DMS153 (cell line): ENCODE measurements at regions not wholly inside any gene's neighbourhood (a gene's known extent, or its start where the extent isn't known, plus 50 kb on each side); places are given as distances from the start of the nearest gene placed in this dataset.
A peak's percentile ranks its signal among the peaks of the same experiment; 100 is the strongest.
"Not testable (repeated sequence)": the region's sequence is repeated elsewhere in the genome, so short reads cannot be mapped to it uniquely, and the experiment has no call there.

Experiments
- DNase-seq: peaks from one replicate; lab custom pipeline; 2025; lab: John Stamatoyannopoulos, UW

DNA sequence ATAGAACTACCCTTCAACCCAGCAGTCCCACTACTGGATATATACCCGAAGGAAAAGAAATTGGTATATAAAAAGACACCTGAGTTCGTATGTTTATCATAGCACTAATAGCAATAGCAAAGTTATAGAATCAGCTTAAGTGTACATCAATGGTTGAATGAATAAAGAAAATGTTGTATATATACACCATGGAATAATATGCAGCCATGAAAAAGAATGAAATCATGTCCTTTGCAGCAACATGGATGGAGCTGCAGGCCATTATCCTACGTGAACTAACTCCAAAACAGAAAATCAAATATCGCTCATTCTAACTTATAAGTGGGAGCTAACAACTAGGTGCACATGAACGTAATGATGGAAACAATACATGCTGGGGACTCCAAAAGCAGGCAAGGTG is 143.5 kb upstream of the GK2 start:
- no peak for DNase-seq

DNA sequence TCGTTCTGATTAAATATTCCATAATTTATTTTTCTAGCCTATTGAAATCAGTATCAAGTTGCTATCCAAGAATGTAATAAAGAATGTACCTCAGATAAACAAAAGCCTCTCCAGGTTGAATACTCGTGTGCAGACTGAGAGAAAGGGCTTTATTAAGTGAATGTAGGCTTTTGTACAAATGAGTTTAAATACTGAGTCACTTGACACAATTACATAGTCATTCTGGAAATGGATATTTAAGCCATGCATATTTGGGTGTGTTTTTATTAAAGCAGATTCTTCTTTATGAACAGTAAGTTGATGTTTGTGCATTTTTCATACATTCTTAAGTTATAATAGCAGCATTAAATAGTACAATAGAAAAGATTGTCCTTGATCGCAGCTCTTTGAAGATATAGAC is 139.8 kb upstream of the GK2 start:
- DNase-seq: no peak

DNA sequence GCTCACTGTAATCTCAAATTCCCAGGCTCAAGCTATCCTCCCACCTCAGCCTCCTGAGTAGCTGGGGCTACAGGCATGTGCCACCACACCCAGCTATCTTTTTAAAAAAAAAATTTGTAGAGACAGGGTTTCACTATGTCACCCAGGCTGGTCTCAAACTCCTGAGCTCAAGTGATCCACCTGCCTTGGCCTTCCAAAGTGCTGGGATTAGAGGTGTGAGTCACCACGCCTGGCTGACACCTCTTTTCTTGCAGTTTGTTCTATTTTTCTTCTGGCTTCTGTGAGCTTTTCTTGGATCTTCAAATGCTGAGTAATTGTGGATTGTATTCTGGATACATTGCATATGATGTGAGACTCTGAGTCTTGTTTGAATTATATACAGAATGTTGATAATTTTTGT is 137.3 kb upstream of the GK2 start:
- not testable (repeated sequence) for DNase-seq

DNA sequence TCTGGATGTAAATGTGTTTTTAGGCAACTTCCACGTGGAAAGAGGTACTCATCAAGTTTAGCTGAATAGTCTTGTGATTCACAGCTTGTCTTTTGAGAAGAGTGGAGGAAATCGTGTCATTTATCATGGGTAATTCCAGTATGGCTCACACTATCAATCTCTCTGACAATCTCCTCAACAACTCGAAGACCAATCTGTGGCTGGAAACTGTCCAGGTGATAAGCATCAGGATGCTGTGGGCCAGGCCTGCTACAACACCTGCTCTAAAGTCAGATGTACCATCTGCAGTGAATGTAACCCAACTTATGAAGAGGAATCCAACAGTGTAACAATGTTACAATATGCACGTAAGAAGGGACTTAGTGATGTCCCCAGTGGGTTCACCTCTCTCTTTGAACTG is 132.1 kb upstream of the GK2 start:
- no peak for DNase-seq

GRCh38 chr4:79535516-79535915 is 127.5 kb upstream of the GK2 start:
- DNase-seq: no peak

DNA sequence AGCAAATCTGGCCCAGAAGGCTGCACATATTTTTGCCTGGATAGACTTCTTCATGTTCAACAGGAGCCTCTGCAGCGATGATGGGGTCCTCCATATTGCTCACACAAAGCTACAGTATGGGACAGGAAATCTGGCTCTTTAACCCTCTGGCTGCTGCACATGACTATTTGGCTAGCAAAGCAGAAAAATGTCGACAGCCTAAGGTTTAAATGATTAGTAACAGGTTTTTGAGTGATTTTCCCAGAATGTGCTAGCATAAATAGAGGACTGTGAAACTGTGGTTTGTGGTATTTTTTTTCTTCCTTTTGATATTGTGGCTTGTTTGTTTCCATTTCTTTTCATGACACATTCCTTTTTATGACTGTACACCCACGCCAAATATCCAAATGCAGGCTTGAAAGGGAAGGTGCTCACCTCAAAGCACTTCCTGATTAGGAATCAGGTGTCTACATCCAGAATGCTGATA is 120.2 kb upstream of the GK2 start:
- no peak for DNase-seq

DNA sequence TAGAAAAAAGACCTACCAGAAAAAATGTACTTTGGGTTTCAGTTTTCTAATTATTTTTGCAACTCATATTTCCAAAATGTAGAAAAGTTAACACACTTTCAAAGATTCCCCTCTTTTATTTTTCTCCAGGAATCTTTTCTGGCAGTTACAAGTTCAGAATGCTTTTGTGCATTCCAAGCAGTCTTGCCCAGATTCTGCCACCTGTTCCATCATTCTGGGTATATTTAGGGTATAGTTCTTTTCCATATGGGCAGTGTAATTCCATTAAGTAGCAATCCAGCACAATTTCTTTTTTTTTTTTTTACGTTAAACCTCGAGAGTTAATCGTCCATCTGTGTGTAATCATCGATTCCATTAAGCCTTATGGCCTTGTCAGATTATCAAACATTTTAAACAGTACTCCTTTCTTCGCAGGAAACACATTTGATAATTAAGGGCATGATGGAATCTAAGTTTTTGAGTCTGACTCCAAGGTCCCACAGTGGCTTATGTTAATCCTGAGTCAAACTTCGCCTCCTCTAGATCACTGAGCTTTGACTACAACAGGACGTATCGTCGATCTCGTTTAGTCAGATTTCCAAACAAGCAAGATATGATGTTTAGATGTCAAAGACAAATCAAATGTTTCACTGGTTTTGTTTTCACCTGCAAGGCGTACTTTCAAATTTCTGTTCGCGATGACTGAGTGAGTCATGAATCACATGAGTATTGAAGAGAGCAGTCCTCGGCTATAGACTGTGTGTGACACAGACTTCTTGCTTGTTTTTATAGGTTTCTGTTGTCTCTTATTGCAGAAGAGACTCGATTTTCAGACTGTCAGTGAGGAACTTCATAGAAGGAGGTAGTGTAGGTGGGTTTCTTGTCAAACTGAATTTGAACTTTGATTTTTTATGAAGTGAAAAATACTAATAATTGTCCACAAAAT is 118.9 kb upstream of the GK2 start:
- DNase-seq: no peak

- DNase-seq: no peak
Observed at GRCh38 chr4:79516114-79516513, 108.1 kb upstream of the GK2 start.

- no peak for DNase-seq
Observed at GRCh38 chr4:79514621-79515329, 106.7 kb upstream of the GK2 start.

DNA sequence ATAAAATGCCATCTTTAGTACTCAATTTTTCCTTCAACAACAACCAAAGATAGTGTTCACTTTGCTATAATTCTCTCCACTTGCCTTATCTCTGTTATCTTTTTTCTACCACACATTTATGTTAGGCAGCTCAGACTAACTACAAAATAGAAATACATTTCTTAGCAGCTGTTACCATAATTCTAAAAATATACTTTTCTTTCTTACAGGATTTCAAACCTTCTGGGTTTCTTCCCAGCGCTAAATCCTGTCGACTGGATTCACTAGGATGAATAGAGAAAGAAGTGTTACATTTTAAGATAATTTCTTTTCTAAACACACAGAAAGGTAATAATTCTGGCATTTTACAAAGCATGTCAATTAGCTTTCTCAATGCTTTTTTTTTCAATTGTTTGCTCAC is 105.5 kb upstream of the GK2 start:
- no peak for DNase-seq

DNA sequence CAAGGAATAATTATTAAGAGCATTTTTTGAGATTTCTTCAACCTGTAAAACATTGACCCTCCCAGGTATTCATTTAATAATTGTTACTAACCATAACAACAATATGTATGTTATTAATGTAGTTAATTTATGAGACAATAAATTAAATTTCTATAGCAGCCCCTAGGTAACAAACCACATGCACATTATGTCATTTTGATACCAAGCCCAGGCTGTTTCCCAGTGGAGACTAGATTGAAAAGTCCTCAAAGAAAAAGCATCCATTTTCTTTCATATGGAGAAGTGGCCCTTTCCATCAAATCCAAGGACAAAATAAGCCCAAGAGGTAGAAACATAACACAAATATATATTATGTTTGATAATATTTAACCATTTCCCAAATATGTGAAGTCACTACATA is 104.3 kb upstream of the GK2 start:
- no peak for DNase-seq

DNA sequence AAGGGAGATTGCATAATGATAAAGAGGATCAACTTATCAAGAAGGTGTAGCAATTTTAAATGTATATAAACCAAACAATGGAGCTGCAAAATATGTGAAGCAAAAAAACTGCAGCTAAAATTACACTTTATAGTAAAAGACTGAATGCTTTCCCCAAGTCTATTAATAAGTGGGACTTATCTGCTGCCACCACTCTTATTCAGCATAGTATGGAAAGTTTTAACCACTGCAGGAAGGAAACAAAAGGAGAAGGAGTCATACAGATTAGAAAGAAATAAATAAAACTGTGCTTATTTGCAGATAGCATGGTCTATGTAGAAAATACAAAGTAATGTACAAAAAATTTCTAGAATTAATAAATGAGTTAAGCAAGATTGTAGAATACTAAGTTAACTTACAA is 94.1 kb upstream of the GK2 start:
- no peak for DNase-seq

GRCh38 chr4:79498282-79498681 is 90.3 kb upstream of the GK2 start:
- no peak for DNase-seq

- DNase-seq: no peak
Observed at GRCh38 chr4:79497001-79497400, 89.0 kb upstream of the GK2 start.

GRCh38 chr4:79495447-79495846 is 87.4 kb upstream of the GK2 start:
- DNase-seq: no peak

- no peak for DNase-seq
Observed at GRCh38 chr4:79492148-79492547, 84.1 kb upstream of the GK2 start.

GRCh38 chr4:79489506-79489905 is 81.5 kb upstream of the GK2 start:
- DNase-seq: no peak

DNA sequence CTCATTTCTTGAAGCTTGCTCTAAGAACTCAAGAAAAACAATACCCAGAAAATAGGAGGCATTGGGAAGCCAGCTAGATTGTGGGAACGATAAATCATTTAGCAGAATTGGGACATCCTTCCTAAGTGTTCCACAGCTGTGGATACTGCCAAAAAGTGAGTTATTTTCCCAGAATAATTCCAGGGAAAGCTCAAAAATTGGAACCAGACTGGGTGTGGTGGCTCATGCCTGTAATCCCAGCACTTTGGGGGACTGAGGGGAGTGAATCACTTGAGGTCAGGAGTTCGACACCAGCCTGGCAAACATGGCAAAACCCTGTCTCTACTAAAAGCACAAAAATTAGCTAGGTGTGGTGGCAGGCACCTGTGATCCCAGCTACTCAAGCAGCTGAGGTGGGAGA is 68.2 kb upstream of the GK2 start:
- no peak for DNase-seq

- no peak for DNase-seq
Observed at GRCh38 chr4:79473439-79473724, 65.4 kb upstream of the GK2 start.

GRCh38 chr4:79472693-79473438 is 64.8 kb upstream of the GK2 start:
- peak; percentile 13 for DNase-seq

DNA sequence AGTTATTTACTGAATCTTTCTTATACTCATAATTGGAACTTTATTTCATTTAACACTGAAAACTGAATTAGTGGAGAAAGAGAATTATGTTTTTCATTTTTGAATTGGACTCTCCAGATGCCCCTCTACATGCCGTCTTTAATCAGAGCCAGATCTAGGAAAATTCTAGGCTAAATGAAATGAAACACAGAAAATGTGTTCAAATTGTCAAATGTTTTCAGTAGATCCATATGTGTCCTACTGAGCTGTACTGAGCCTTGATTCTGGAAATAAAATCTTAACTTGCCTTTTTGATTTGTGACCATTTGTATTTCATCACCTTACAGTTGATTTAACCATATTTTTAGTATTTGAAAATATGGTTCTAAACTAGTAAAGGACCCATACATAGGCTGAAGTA is 64.0 kb upstream of the GK2 start:
- no peak for DNase-seq

DNA sequence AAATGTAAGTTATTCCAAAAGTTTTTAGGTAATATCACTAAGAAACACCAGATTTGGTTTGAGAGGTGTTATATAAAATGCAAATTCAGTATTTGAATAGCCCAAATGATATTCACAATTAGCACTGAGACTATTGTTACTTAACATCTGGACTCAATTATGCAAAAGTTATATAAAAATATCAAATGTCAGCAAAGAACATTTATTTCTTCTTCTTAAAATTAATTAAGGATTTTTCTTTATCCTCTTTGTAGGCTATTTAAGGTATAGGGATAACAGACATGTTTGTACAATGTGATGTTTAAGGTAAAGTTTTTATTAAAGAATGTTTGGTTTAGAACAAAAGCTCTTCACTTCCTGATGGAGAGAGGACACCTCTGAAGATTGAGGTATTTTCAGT is 63.3 kb upstream of the GK2 start:
- no peak for DNase-seq
